H54 (cell line): ENCODE measurements at regions not wholly inside any gene's neighbourhood (a gene's known extent, or its start where the extent isn't known, plus 50 kb on each side); places are given as distances from the start of the nearest gene placed in this dataset.
"Not testable (repeated sequence)": the region's sequence is repeated elsewhere in the genome, so short reads cannot be mapped to it uniquely, and the experiment has no call there.

ENCODE experiments used
- DNase-seq: peaks from one replicate; pipeline ENCODE4 v3.0.0; 2011; ENCODE audit warnings: low spot score, mixed read lengths; ENCODE audit not compliant: insufficient read length
- FAIRE-seq: peaks from 3 replicates; lab custom pipeline; 2011; peaks lifted over from hg19 to GRCh38; lab: Jason Lieb, UNC
- POLR2A ChIP-seq: IDR thresholded peaks from 2 replicates; pipeline ENCODE4 v1.6.1; 2011; ENCODE audit warnings: low read depth, mild to moderate bottlenecking, low read length

DNA sequence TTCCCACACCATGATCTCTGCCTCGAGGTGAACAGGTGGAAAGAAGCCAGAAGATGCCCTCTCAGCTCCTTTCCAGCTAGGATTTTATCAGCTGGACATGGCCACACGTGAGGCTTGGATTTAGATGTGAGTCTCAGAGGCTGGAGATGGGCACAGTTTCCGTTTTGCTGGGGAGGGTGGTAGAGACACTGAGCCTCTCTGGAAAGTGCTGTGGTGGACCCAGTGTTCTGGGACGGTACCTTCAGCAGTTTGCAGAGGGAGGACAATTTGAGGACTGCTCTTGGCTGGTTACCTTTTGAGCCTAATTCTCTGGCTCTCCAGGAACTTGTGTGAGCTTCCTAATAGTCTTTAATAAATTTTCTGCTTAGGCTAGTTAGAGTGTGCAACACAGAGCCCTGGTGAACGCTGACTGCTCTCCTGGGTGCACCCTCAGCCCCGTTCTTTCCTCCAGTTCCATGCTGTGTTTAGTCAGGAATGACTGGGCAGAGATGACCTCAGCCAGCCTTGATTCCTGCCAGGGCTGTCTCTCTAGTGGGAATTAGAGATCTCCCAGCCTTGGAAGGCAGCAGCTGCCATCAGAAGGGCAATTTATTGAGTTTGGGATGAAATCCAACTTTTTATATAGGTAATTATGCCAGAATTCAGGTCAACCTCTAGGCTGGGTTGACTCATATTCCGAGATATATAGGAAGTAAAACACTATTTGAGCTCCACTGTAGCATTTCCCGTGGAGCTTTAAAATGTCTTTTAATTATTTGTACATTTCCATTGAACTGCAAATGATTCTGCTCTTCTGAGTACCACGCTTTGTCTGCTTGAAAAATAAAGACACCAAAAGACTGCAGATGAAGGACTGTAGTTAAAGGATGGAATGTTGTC, 103.9 kb downstream of the GATA3 start:
- TF ChIP-seq POLR2A: no peak
- FAIRE-seq: peak; percentile 27
- peak; percentile 44 for DNase-seq

DNA sequence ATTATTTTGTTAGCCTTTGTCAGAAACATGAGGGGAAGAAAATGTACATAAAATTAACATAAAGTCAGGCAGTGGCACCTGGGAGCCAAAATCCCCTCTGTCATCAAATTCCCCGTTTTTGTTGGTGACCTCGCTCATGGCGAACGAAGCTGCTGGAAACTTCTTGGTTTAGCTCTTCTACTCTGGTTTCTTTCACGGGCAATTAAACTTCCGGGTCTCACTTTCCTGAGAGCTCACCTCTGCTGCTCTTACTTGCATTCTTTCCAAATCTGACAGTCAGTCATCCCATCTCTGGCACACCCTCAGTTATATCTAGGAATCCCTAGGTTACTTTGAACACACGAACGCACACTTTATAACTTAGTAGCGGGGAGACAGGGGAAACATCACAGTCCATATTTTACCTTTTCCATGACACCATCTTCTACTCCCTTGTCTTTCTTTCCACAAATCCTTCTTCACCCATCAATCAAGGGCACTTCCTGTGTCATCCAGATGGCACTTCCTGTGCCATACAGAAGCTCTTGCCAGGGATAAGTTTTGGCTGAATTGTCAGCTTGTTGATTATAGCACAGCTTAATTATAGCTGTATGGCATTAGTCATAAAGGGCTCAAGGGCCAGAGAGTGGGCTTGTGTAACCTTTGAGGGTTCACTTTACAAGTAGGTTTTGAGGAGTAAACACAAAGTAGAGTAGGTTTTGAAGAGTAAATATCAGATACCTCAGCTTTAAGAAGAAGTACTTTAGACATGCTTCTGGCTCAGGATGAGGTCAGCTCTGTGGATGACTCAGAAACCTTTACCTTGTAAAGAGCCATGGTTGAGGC, 105.1 kb downstream of the GATA3 start:
- TF ChIP-seq POLR2A: no peak
- no peak for FAIRE-seq
- DNase-seq: no peak

GRCh38 chr10:8163824-8164223, 109.3 kb downstream of the GATA3 start:
- no peak for FAIRE-seq
- DNase-seq: no peak
- no peak for TF ChIP-seq POLR2A

GRCh38 chr10:8164640-8165039, 110.2 kb downstream of the GATA3 start:
- DNase-seq, FAIRE-seq: not testable (repeated sequence)

DNA sequence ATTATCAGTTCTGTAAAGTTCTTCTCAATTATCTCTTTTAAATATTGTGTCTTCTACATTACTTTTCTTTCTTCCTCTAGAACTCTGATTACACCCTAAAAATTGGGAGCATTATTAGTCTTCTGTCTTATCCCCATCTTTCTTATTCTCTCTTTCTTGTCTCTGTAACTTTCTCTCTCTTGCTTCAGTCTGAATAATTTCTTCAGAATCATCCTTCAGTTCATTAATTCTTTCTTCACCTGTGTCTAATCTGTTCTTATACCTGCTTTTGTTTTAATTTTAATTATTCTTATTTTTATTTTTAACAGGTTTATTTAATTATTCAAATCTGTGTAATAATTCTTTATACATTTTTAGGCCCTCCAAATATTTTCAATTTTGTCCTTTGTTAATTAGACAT, 114.3 kb downstream of the GATA3 start:
- FAIRE-seq: no peak
- no peak for TF ChIP-seq POLR2A

GRCh38 chr10:8171008-8171407, 116.5 kb downstream of the GATA3 start:
- TF ChIP-seq POLR2A: no peak
- DNase-seq (no peak), FAIRE-seq (no peak)

More for the DNA sequence above, 114.3 kb downstream of the GATA3 start:
- no peak for DNase-seq

- DNase-seq: no peak
- no peak for FAIRE-seq
- no peak for TF ChIP-seq POLR2A
Observed at GRCh38 chr10:8172604-8173003, 118.1 kb downstream of the GATA3 start.

DNA sequence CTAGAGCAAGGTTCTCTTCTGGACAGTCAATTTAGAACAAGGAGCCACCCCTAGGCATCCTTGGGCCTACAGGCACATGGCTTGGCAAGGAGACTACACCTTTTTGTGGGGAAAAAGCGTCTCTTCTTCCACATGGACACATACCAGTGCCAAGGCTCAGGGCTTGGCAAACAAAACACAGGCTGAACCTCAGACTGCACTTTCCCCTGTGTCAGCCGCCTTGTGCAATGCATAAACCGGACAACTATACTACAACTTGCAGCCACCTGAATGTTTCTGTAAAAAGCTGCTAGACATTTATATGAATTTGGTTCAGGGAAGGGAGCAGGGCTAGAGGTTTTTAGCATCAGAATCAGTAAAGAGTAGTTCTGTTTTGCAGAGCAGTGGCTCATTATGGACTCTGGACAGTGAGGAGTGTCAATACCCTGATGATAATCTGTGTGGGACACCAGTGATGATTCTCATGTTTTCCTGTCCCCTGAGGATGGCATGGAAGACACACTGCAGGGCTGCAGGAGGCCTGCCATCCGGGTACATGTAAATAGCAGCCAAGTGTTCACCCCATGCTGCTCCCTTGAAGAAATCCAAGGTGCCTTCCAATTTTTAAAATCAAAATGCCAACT, 118.9 kb downstream of the GATA3 start:
- no peak for FAIRE-seq
- no peak for TF ChIP-seq POLR2A
- no peak for DNase-seq

- DNase-seq (no peak), FAIRE-seq (no peak)
- TF ChIP-seq POLR2A: no peak
Observed at GRCh38 chr10:8173866-8174243, 119.4 kb downstream of the GATA3 start.

DNA sequence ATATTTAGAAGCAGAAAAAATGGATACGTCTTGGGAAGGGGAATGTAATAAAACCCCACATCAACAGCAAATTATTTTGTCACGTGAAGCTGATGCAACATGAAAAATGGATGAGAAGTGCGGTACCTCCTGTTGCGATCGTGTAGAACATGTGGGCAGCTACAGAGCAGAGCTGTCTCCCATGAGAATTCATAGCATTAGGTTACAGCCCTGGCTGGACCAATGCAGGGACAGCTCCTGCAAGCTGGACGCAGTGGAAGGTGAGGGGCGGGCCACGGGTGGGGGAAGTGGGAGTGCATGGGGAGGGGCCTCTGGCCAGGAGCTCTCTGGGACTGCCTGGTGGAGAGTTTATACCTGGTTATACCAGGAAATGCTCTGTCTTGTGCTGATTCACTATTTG, 120.3 kb downstream of the GATA3 start:
- no peak for TF ChIP-seq POLR2A
- FAIRE-seq (no peak), DNase-seq (no peak)

DNA sequence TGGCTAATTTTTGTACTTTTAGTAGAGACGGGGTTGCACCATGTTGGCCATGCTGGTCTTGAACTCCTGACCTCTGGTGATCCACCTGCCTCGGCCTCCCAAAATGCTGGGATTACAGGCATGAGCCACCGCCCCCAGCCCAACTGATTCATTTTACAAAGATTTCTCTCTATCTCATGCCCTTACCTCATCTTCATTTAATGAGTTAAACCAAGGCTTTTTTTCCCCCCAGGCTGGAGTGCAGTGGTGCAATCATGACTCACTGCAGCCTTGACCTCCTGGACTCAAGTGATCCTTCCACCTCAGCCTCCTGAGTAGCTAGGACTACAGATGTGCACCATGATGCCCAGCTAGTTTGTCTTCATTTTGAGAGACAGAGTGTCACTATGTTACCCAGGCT, 123.0 kb downstream of the GATA3 start:
- not testable (repeated sequence) for FAIRE-seq, DNase-seq

DNA sequence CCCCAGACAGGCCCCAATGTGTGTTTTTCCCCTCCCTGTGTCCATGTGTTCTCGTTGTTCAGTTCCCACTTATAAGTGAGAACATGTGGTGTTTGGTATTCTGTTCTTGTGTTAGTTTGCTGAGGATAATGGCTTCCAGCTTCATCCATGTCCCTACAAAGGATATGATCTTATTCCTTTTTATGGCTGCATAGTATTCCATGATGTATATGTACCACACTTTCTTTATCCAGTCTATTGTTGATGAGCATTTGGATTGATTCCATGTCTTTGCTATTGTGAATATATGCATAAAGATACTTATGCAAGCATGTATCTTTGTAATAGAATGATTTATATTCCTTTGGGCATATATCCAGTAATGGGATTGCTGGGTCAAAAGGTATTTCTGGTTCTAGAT, 125.3 kb downstream of the GATA3 start:
- DNase-seq, FAIRE-seq: not testable (repeated sequence)

DNA sequence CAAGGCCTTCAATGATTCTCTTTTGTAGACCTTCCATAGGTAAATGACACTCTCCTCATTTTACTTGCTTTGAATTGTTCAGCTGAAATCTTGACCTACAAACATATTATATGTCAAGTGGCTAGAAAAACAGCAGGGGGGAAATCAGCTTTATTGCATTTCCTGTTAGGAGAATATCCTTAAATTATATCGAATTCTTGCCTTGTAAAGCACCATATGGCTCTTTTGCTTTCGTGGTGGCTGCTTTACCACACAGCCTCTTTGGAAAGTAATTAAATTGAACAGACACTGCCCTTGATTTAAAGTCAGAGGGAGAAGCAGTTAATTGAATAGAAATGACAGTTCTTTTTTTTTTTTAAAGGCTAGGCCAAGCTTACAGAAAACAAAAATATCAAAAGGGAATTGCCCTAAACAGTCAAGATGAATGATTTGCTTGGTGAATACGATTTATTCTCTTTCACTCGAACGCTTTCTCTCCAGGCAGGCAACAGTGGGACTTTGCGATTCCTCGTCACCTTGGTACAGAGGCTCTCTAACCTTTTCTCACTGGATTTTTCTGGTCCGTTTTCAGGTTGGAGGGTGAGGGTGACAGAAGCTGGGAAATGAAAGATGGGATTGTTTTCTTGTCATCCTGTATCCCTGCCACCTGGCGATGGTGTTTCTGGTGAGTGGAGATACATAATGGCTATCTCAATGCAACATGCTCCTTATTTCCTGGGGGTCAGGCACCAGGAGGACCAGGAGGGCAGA, 126.0 kb downstream of the GATA3 start:
- DNase-seq (no peak), FAIRE-seq (no peak)
- no peak for TF ChIP-seq POLR2A

GRCh38 chr10:8181496-8182157, 127.1 kb downstream of the GATA3 start:
- FAIRE-seq: no peak
- DNase-seq: no peak
- TF ChIP-seq POLR2A: no peak
